Upper lobe of left lung (tissue), 4 donors: ENCODE measurements at regions not wholly inside any gene's neighbourhood (a gene's known extent, or its start where the extent isn't known, plus 50 kb on each side); places are given as distances from the start of the nearest gene placed in this dataset.

Source experiments
- EP300 ChIP-seq, 4 donors: sonication (generic); formaldehyde crosslinking; IDR thresholded peaks; one replicate each; pipeline ENCODE4 v1.5.1; 2017; ENCODE audit warnings: antibody characterized with exemption in 4 of 4, control low read depth in 2 of 4
- TF ChIP-seq, protein P1 (sequence below), 6 experiments: fragments of 450-650 bp in 4 of 6; fragments of 200-600 bp in 2 of 6; sonication (generic) in 2 of 6; IDR thresholded peaks; one replicate each; pipeline ENCODE4 v1.5.1; 2016 to 2019; ENCODE audit warnings: antibody characterized with exemption in 6 of 6

DNA sequence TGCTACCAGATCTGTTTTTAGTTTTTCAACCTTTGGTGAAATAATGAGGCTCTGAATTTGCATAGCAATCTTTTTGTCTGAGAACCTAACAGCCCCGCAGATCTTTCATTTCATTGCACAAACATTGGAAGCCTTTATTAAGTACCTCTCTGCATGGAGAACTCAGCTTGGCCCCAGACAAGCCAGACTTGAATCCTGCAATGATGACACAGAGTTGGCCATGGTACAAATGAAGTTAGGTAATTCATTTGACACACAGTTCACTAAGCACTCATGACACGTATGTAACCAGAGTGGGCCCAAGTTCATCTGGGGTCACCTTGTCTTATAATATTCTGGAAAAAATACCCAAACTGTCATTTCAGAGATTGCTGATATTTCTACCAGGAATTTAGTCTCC is 439.1 kb upstream of the ID2 start:
- TF ChIP-seq, protein P1, sequence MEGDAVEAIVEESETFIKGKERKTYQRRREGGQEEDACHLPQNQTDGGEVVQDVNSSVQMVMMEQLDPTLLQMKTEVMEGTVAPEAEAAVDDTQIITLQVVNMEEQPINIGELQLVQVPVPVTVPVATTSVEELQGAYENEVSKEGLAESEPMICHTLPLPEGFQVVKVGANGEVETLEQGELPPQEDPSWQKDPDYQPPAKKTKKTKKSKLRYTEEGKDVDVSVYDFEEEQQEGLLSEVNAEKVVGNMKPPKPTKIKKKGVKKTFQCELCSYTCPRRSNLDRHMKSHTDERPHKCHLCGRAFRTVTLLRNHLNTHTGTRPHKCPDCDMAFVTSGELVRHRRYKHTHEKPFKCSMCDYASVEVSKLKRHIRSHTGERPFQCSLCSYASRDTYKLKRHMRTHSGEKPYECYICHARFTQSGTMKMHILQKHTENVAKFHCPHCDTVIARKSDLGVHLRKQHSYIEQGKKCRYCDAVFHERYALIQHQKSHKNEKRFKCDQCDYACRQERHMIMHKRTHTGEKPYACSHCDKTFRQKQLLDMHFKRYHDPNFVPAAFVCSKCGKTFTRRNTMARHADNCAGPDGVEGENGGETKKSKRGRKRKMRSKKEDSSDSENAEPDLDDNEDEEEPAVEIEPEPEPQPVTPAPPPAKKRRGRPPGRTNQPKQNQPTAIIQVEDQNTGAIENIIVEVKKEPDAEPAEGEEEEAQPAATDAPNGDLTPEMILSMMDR (IDR thresholded peaks at IDR 0.05): no peak
- no peak for TF ChIP-seq EP300 (IDR thresholded peaks at IDR 0.05)
